SU-DHL-6 (cell line): ENCODE measurements at regions not wholly inside any gene's neighbourhood (a gene's known extent, or its start where the extent isn't known, plus 50 kb on each side); places are given as distances from the start of the nearest gene placed in this dataset.

Experiments used
- H2AFZ ChIP-seq: fragments of 200-600 bp; sonication (generic); 2 replicates; pipeline ENCODE4 v1.6.1; 2014; ENCODE audit warnings: low read depth, mild to moderate bottlenecking, moderate library complexity, mixed read lengths, antibody characterized with exemption, low read length; ENCODE audit not compliant: severe bottlenecking
- H3F3A ChIP-seq: fragments of 200-600 bp; shearing (Covaris generic); 2 replicates; pipeline ENCODE4 v1.6.0; 2016; ENCODE audit warnings: antibody characterized with exemption, mild to moderate bottlenecking; ENCODE audit not compliant: insufficient read depth
- H3K27ac ChIP-seq: fragments of 200-600 bp; sonication (generic); 2 replicates; pipeline ENCODE4 v1.5.1; 2016; ENCODE audit warnings: low read depth, mild to moderate bottlenecking, low read length, moderate library complexity, mixed read lengths
- H3K27me3 ChIP-seq: fragments of 200-600 bp; sonication (generic), shearing (Covaris generic); 2 replicates; pipeline ENCODE4 v1.6.0; 2014; ENCODE audit warnings: mild to moderate bottlenecking, low read length
- H3K36me3 ChIP-seq: fragments of 200-600 bp; sonication (generic); 2 replicates; pipeline ENCODE4 v1.6.1; 2014; ENCODE audit warnings: mild to moderate bottlenecking, low read length, mixed read lengths
- H3K4me2 ChIP-seq: fragments of 300-600, 200-600 bp; shearing (Covaris generic), sonication (generic); 2 replicates; pipeline ENCODE4 v1.6.0; 2014; ENCODE audit warnings: low read length, low read depth, mild to moderate bottlenecking; ENCODE audit not compliant: poor library complexity, severe bottlenecking
- H3K4me3 ChIP-seq: fragments of 200-600 bp; sonication (generic); 2 replicates; pipeline ENCODE4 v1.5.1; 2014; ENCODE audit warnings: antibody characterized with exemption, low read length, mild to moderate bottlenecking, mixed read lengths; ENCODE audit not compliant: insufficient read depth, poor library complexity, severe bottlenecking
- H3K79me2 ChIP-seq: fragments of 200-600 bp; sonication (generic); 2 replicates; pipeline ENCODE4 v1.6.1; 2014; ENCODE audit warnings: mild to moderate bottlenecking, low read length, moderate library complexity; ENCODE audit not compliant: insufficient read depth
- H3K9ac ChIP-seq: fragments of 200-600 bp; sonication (generic); 2 replicates; pipeline ENCODE4 v1.7.0; 2014; ENCODE audit warnings: mild to moderate bottlenecking, low read length
- H3K9me2 ChIP-seq: fragments of 200-600 bp; sonication (generic); replicated peaks from 2 replicates; pipeline ENCODE4 v1.6.1; 2014; ENCODE audit warnings: low read length; ENCODE audit not compliant: insufficient read depth
- H3K9me3 ChIP-seq: fragments of 200-600 bp; sonication (generic); 2 replicates; pipeline ENCODE4 v1.6.1; 2014; ENCODE audit warnings: low read length, mixed read lengths; ENCODE audit not compliant: insufficient read depth
- H4K20me1 ChIP-seq: fragments of 200-600 bp; sonication (generic); 2 replicates; pipeline ENCODE4 v1.6.1; 2014; ENCODE audit warnings: low read depth, mild to moderate bottlenecking, antibody characterized with exemption, low read length, moderate library complexity, mixed read lengths
- CTCF ChIP-seq: fragments of 200-600 bp; sonication (generic); IDR thresholded peaks from one replicate; pipeline ENCODE4 v1.5.1; 2017; ENCODE audit warnings: antibody characterized with exemption, mild to moderate bottlenecking, low read length, moderate library complexity; ENCODE audit not compliant: insufficient read depth, poor library complexity, severe bottlenecking
- EZH2phosphoT487 ChIP-seq: fragments of 200-600 bp; sonication (generic), shearing (Covaris generic); conservative IDR thresholded peaks from 2 replicates; pipeline ENCODE4 v1.6.1; 2018; ENCODE audit warnings: mild to moderate bottlenecking, antibody characterized with exemption, low read length, moderate library complexity, mixed read lengths

- no peaks in the 10 kb centered on the region for H3K9me2 ChIP-seq
- no peak overlapping the region for H3K27ac ChIP-seq
- H3K27me3 ChIP-seq: no peaks in the 10 kb centered on the region
- no peaks in the 10 kb centered on the region for H3F3A ChIP-seq
- no peak overlapping the region for H3K4me2 ChIP-seq
- no peaks in the 10 kb centered on the region for H3K36me3 ChIP-seq
- H2AFZ ChIP-seq: no peak overlapping the region
- H3K9me3 ChIP-seq: no peaks in the 10 kb centered on the region
- H4K20me1 ChIP-seq: no peaks in the 10 kb centered on the region
- H3K79me2 ChIP-seq: no peaks in the 10 kb centered on the region
- H3K9ac ChIP-seq: no peak overlapping the region
- H3K4me3 ChIP-seq: no peak overlapping the region
- TF ChIP-seq CTCF: no peak
- TF ChIP-seq EZH2phosphoT487: no peak
Measured at GRCh38 chr14:104516906-104517305, 62.7 kb upstream of the C14orf180 start.

GRCh38 chr14:104517426-104517825, 62.1 kb upstream of the C14orf180 start:
- H3K4me2 ChIP-seq: no peak overlapping the region
- no peaks in the 10 kb centered on the region for H4K20me1 ChIP-seq
- no peaks in the 10 kb centered on the region for H3K27me3 ChIP-seq
- no peak overlapping the region for H3K4me3 ChIP-seq
- no peaks in the 10 kb centered on the region for H3K79me2 ChIP-seq
- H3K9ac ChIP-seq: no peak overlapping the region
- no peaks in the 10 kb centered on the region for H3K9me3 ChIP-seq
- no peak for TF ChIP-seq EZH2phosphoT487
- no peak for TF ChIP-seq CTCF
- H2AFZ ChIP-seq: no peak overlapping the region
- H3K27ac ChIP-seq: no peak overlapping the region
- H3K9me2 ChIP-seq: no peaks in the 10 kb centered on the region
- H3F3A ChIP-seq: no peaks in the 10 kb centered on the region
- H3K36me3 ChIP-seq: no peaks in the 10 kb centered on the region

- H3K36me3 ChIP-seq: no peaks in the 10 kb centered on the region
- H2AFZ ChIP-seq: no peak overlapping the region
- no peaks in the 10 kb centered on the region for H3K9me3 ChIP-seq
- H3K79me2 ChIP-seq: no peaks in the 10 kb centered on the region
- no peak overlapping the region for H3K4me2 ChIP-seq
- no peak overlapping the region for H3K9ac ChIP-seq
- H3K9me2 ChIP-seq: no peaks in the 10 kb centered on the region
- H3K27me3 ChIP-seq: no peaks in the 10 kb centered on the region
- no peaks in the 10 kb centered on the region for H3F3A ChIP-seq
- TF ChIP-seq EZH2phosphoT487 (no peak), CTCF (no peak)
- no peak overlapping the region for H3K27ac ChIP-seq
- no peak overlapping the region for H3K4me3 ChIP-seq
- H4K20me1 ChIP-seq: no peaks in the 10 kb centered on the region
Measured at GRCh38 chr14:104517867-104518266, 61.7 kb upstream of the C14orf180 start.
